Superior temporal gyrus (tissue), 1 donor: ENCODE measurements at regions not wholly inside any gene's neighbourhood (a gene's known extent, or its start where the extent isn't known, plus 50 kb on each side); places are given as distances from the start of the nearest gene placed in this dataset.

Experiments used
- DNase-seq: peaks from one replicate; pipeline ENCODE4 v3.0.0-alpha.2; 2016; ENCODE audit errors: extremely low spot score

DNA sequence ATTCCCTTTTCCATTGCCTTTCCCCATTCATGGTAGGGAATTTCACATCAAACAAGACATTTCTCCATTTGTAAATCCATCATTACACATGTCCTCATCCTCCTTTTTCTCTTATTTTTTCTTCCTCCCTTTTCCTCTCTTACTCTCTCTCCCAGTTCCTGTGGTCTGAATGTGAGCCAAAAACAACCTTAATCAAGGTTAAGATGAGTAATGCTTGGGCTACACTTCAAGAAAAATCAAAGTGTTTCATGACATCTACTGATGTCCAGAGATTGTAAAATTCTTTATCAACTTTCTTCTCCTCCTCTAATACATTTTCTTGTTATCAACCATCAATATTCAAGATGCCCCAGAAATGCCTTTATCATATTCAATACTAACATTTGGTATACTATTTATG, 172.5 kb upstream of the PRNP start:
- no peak for DNase-seq

DNA sequence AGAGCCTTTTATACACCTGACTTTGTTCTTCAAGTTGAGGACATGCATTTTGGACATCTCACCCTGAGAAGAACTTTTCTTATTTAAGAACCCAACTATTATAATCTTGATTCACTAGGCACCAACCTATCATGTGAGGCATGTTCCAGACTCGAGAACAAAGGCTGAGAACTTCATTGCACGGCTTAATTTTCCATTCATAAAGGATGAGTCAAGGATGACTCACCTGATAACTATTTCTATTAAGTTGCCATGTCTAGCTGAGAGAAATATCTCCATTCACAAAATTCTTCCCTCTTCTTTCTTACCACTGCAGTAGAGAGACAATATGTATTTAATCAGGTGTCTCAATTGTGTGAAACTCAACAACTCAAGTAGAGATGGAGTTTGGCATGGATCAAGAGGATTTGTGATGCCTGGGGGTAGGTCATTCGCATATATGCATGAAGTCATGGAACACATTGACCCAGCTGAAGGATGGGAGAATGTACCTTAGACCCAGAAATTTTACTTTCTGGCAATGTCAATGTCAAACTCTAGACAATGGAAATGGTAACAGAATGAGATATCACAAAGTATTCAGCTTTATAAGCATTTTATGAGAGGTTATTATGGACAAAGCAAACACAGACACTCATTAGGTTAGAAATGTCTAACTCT, 173.2 kb upstream of the PRNP start:
- no peak for DNase-seq

DNA sequence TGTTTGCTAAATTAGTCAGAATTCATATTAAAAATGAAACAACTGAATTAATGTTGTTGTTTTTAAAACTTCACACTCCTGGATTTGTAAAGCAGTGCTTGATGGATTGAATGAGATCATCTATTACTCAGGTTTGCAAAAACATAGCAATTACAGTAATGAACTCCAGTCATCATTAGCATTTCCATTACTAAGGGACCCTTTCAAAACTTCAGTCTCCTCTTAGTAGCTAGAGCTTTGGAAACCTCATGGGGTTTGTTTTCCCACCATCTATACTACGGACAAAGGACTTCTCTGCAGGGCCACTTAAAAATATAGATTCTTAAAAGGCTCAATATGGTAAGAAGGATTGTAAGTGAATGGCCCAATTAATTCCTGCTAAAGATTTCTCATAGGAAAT, 174.5 kb upstream of the PRNP start:
- DNase-seq, result no peak

DNA sequence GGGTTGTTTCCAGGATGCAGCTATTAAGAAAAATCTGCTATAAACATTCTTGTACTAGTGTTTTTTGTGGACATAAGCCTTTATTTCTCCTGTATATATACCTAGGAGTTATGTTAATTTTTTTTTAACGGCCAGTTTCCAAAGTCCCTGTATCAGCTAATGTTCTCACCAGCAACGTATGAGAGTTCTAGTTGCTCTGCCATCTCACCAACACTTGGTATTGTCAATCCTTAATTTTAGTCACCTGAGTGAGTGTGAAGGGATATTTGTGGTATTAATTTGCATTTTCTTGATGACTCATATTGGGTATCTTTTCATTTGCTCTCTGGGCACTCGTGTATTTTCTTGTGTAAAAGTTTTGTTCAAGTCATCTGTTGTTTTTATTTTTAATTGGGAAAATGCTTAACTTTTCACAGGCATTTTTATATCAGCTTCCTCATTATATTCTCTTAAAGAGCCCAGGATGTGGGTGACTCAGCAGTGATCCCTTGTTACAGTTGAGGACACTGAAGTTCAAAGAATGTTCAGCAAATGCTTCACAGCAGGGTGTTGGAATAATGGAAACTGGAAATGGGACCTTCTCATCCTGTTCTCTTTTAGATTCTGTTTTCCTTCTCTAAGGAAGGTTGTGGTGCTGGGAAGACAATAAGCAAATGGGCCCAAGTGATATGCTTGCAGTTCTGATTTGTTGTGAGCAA, 176.3 kb upstream of the PRNP start:
- no peak for DNase-seq

- DNase-seq, result no peak
Observed at GRCh38 chr20:4508773-4509172, 177.5 kb upstream of the PRNP start.

DNA sequence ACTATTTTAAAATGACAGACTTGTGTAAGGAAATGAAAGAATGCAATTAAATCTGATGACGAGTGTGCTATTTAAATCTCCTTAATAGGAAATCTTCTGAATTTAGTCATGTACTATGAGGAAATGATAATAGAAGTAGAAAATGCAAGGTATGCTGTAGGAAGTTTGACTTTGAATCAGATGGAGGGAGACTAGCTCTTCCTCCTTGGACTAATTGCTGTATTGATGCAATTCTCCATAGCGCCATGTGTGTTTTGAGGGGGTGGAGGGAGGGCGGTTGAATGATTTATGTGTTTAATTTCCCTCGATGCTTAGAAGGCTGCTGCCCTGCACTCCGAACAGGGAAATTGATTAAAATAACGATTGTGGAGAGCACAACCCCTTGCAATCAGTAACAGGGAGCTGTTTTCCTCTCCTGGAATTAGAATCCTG, 179.0 kb upstream of the PRNP start:
- no peak for DNase-seq

GRCh38 chr20:4504814-4505213, 181.4 kb upstream of the PRNP start:
- DNase-seq, result no peak

DNA sequence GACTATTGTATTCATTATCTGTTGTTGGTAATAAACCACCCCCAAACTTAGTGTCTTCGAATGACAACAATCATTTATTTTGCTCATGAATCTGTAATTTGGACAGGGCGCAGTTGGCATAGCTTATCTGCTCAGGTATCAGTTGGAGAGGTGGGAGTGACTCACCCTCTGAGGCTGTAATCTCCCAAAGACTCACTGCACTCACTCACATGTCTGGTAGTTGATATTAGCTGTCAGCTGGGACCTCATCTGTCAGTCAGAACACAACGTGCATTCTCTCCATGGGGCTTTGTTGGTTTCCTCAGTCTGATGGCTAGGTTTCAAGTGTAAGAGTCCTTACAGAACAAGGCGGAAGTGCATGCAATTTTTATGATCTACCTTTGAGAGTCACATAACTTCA, 183.5 kb upstream of the PRNP start:
- DNase-seq, result no peak

DNA sequence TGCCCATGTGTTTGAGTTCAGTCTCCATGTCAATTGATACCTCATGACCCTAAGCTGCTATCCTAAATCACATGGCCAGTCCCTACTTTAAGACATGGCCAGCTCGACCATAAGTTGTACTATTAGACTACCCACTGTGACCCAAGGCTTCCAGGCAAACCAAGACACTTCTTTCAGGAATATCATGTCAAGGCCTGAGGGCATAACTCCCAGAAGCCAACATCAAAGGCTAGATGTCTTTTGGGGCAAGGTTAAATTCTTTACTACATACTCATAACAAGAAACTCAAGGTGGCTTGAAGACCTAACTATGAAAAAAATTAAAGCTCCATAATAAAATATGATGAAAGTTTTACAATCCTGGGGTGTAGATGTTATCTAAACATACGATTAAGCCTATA, 192.9 kb upstream of the PRNP start:
- DNase-seq, result no peak

- DNase-seq, result no peak
Observed at GRCh38 chr20:4491643-4492042, 194.6 kb upstream of the PRNP start.

- no peak for DNase-seq
Observed at GRCh38 chr20:4490606-4491280, 195.5 kb upstream of the PRNP start.

- no peak for DNase-seq
Observed at GRCh38 chr20:4490045-4490444, 196.2 kb upstream of the PRNP start.

- DNase-seq, result no peak
Observed at GRCh38 chr20:4488407-4489339, 197.6 kb upstream of the PRNP start.

DNA sequence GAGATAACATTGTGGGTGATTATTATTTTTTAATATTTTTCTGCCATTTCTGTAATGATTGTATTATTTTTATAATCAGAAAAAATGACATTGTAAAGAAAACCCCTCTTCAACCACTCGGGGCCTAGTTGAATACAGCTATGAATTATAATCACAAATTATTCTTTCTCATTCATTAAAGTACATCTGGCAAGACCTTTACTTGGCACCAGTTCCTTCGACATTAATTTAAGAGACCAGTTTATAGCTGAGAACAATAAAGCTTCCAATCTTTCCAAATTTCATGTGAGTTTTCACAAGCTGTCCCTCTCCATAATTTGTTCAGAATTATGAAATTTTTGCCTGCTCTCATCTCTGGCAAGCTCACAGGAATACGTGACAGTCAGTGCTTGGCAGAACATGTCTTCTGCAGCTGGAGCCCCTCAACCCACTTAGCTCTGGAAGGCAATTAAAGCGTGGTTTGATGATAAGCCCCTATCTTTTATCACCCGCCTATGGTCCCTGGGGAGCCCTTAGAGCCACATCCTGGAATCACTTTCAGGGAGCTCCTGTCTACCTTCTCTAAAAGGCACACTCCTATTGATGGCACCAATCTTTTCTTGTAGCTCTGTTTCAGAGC, 201.8 kb upstream of the PRNP start:
- DNase-seq, result no peak

- no peak for DNase-seq
Observed at GRCh38 chr20:4483961-4484360, 202.3 kb upstream of the PRNP start.

- no peak for DNase-seq
Observed at GRCh38 chr20:4483486-4483885, 202.8 kb upstream of the PRNP start.

DNA sequence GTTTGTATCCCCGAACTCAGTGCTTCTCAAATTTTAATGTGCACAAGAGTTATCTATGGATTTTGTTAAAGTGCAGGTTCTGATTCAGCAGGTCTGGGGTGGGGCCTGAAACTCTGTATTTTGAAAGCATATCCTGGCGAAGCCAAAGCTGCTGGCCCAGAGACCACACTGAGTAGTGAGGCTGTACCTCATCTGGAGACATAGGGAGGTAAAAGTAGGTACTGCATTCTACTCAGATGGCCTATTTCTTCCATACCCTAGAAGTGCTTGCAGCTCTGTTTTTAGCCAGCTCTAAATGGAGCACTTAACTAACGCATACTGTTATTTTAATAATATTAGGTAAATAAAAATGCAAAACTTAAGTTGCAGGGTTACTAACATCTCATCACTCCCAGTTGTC, 206.2 kb upstream of the PRNP start:
- no peak for DNase-seq

- DNase-seq, result no peak
Observed at GRCh38 chr20:4476903-4477500, 209.3 kb upstream of the PRNP start.

DNA sequence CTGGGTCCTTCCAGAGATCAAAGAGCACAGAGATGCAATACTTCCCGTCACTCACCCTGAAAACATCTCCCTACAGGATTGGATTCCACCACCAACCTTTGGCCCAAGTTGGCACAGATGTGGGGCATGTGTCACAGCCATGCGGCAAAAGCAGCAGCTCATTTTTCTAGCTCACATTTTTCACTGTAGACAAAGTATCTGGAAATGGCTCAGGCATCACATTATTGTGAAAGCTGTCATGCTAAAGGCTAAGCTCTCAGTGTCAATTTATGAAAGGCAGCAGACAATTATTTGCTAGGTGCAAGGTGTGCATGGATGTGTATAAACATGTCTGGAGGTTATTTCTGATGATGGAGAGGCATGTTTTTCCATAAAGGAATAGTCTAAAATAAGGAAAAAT, 213.3 kb upstream of the PRNP start:
- no peak for DNase-seq

DNA sequence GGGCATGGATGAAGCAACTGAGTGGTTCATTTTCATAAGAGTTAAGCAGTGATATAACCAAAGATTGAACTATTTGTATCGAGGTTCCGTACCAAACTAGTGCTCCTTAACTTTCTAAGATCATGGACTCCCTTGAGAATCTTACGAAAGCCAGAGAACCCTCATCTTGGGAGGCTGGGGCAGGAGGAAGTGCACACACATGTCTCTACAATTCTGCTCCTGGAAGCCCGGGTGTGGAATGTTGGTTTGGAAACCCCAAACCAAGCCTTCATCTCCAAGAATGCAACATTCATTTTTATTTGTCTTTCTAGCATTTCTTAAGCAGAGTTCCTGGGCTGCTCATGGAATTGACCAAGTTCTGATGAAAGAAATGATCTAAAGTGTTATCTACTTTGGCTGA, 215.0 kb upstream of the PRNP start:
- DNase-seq, result no peak

DNA sequence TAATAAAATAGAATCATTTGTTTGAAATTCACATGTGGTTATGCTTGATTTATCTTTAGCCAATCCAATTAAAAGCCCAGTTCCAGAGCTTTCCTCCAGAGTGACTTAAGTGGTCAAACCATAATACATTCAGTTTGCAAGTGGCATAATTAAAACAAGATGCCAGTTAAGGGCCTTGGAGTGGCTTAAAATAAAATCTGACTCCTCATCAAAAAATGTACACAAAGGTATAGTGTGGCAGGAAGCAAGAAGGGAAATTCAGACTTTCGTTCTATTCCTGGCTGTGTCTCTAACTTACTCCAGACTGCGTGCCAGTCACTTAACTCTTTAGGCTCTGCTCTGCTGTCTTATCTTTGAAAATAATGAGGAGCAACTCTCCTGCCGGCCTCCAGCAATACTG, 215.9 kb upstream of the PRNP start:
- no peak for DNase-seq
